A549 (cell line): ENCODE measurements at regions not wholly inside any gene's neighbourhood (a gene's known extent, or its start where the extent isn't known, plus 50 kb on each side); places are given as distances from the start of the nearest gene placed in this dataset.

Experiments used
- CTCF ChIP-seq: fragments of >200 bp; sonication (Bioruptor Twin); formaldehyde crosslinking; IDR thresholded peaks from 3 replicates; pipeline ENCODE4 v1.5.1; 2016
- EP300 ChIP-seq, 2 experiments: fragments of >200 bp; sonication (Bioruptor Twin); formaldehyde crosslinking; IDR thresholded peaks; 2 replicates in 1 of 2; 3 replicates in 1 of 2; pipeline ENCODE4 v1.6.1; 2016 to 2017
- HDAC2 ChIP-seq: fragments of 200-600 bp; sonication (generic); IDR thresholded peaks from 2 replicates; pipeline ENCODE4 v1.6.1; 2016

GRCh38 chr5:92852219-92852618, 728.8 kb downstream of the NR2F1-AS1 start:
- TF ChIP-seq CTCF (no peak), HDAC2 (no peak), EP300 (IDR thresholded peaks at IDR 0.05) (no peak)
